ENCODE measurements at regions not wholly inside any gene's neighbourhood (a gene's known extent, or its start where the extent isn't known, plus 50 kb on each side); places are given as distances from the start of the nearest gene placed in this dataset.
"Not testable (repeated sequence)": the region's sequence is repeated elsewhere in the genome, so short reads cannot be mapped to it uniquely, and the experiment has no call there.

DNA sequence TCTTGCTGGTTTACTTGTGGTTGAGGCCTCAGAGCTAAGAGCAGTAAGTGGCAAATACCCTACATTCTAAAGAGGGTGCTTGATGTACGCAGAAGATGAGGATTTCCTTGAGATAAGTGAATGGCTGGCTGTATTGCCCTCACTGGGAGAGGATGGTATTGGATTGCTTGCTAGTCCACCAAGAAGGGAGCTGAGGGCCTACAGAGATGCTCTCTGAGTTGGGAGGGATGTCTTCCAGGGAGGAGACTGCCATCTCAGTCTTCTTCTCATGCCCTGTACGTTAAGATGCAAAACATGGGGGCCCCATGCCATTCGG, 669.1 kb downstream of the UTRN start:
- Histone ChIP-seq H3K4me1 (ENCODE audit: control insufficient read depth, insufficient read depth, low read length) (no peaks in the 10 kb centered on the region), H3K36me3 (ENCODE audit: control insufficient read depth, insufficient read depth, low read length) (no peaks in the 10 kb centered on the region), H3K9me3 (ENCODE audit: control insufficient read depth, insufficient read depth, low read length) (no peaks in the 10 kb centered on the region), H3K27me3 (ENCODE audit: control insufficient read depth, insufficient read depth, low read length) (no peaks in the 10 kb centered on the region), H3K4me3 (ENCODE audit: low read depth, low read length) (no peak overlapping the region), H3K27ac (ENCODE audit: low read depth, low read length) (no peak overlapping the region)
- DNase-seq (ENCODE audit: low read depth in 4 of 6, low spot score in 6 of 6): no peak
- WGBS (ENCODE audit: insufficient coverage): 97% methylated on average over 3 of the region's 3 CpGs

DNA sequence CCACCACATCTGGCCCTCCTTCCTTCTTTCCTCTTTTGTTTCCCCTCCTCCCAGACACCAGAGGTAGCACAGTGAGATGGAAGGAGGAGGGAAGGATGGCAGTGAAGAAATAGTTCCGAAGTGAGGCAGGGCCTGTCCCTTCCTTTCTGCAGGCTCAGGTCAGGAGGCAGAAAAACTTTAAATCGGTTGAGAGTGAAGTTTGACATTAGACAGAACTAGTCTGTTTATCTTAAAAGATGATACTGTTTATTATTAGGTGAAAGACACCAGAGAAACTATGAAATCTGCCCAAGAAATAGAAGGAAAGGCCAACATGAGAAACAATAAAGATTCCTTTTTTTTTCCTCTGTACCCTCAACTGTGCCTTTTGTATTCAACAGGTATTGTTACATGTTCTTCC, 670.3 kb downstream of the UTRN start:
- Histone ChIP-seq H3K27ac (ENCODE audit: low read depth, low read length) (no peak overlapping the region), H3K4me3 (ENCODE audit: low read depth, low read length) (no peak overlapping the region), H3K27me3 (ENCODE audit: control insufficient read depth, insufficient read depth, low read length) (no peaks in the 10 kb centered on the region), H3K9me3 (ENCODE audit: control insufficient read depth, insufficient read depth, low read length) (no peaks in the 10 kb centered on the region), H3K4me1 (ENCODE audit: control insufficient read depth, insufficient read depth, low read length) (no peaks in the 10 kb centered on the region), H3K36me3 (ENCODE audit: control insufficient read depth, insufficient read depth, low read length) (no peaks in the 10 kb centered on the region)
- DNase-seq (ENCODE audit: low read depth in 4 of 6, low spot score in 6 of 6): no peak
- 40% methylated on average over 1 of the region's 2 CpGs for WGBS (ENCODE audit: insufficient coverage)

DNA sequence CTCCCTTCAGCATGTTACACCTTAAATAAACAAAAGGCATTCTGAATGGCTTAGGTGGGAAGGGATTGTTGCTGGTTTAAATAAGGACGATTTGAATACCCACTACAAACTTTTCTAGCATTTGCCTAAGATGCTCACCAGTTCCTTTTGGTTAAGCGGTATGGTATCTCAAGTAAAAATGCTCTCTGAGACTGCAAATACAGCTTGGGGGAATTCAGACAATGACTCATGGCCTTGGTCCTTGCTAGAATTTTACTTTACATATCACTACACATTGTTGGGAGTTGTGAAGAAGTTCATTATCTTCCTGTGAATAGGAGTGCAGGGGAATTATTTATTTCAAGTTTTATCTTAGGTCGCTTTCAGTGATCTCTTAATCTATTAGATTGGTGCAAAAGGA, 670.7 kb downstream of the UTRN start:
- Histone ChIP-seq H3K4me1 (ENCODE audit: control insufficient read depth, insufficient read depth, low read length) (no peaks in the 10 kb centered on the region), H3K9me3 (ENCODE audit: control insufficient read depth, insufficient read depth, low read length) (no peaks in the 10 kb centered on the region), H3K36me3 (ENCODE audit: control insufficient read depth, insufficient read depth, low read length) (no peaks in the 10 kb centered on the region), H3K27ac (ENCODE audit: low read depth, low read length) (no peak overlapping the region), H3K27me3 (ENCODE audit: control insufficient read depth, insufficient read depth, low read length) (no peaks in the 10 kb centered on the region), H3K4me3 (ENCODE audit: low read depth, low read length) (no peak overlapping the region)
- no CpG with 5 or more reads among the region's 3 CpGs for WGBS (ENCODE audit: insufficient coverage)
- DNase-seq (ENCODE audit: low read depth in 4 of 6, low spot score in 6 of 6): no peak

DNA sequence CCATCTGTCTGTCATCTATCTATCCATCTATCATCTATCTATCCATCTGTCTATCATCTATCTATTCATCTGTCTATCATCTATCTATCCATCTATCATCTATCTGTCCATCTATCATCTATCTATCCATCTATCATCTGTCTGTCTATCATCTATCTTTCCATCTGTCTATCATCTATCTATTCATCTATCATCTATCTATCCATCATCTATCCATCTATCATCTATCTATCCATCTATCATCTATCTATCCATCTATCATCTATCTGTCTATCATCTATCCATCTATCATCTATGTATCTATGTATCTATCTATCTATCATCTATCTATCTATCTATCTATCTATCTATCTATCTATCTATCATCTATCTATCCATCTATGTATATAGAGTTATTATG, 671.6 kb downstream of the UTRN start:
- DNase-seq (ENCODE audit: low read depth in 4 of 6, low spot score in 6 of 6); H3K9me3 ChIP-seq (ENCODE audit: control insufficient read depth, insufficient read depth, low read length); H3K27me3 ChIP-seq (ENCODE audit: control insufficient read depth, insufficient read depth, low read length): not testable (repeated sequence)

DNA sequence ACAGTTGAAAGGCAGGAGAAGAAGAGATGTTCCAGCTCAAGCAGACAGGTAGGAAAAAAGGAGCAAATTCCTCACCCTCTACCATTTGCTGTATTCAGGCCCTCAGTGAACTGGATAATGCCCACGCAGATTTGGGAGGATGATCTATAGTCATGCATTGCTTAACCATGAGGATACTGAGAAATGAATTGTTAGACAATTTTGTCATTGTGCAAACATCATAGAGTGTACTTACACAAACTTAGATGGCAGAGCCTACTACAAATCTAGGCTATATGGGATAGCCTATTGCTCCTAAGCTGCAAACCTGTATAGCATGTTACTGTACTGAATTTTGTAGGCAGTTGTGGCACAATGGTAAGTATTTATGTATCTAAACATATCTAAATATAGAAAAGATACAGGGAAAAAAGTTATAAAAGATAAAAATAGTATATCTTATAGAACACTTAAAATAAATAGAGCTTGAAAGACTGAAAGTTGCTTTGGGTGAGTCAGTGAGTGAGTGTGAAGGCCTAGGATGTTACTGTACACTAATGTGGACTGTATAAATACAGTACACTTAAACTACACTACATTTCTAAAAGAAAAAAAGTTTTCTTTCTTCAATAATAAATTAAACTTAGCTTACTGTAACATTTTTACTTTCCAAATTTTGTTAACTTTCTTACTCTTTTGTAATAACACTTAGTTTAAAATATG, 672.3 kb downstream of the UTRN start:
- Histone ChIP-seq H3K27ac (ENCODE audit: low read depth, low read length) (no peak overlapping the region), H3K4me1 (ENCODE audit: control insufficient read depth, insufficient read depth, low read length) (no peaks in the 10 kb centered on the region), H3K27me3 (ENCODE audit: control insufficient read depth, insufficient read depth, low read length) (no peaks in the 10 kb centered on the region), H3K4me3 (ENCODE audit: low read depth, low read length) (no peak overlapping the region), H3K36me3 (ENCODE audit: control insufficient read depth, insufficient read depth, low read length) (no peaks in the 10 kb centered on the region), H3K9me3 (ENCODE audit: control insufficient read depth, insufficient read depth, low read length) (no peaks in the 10 kb centered on the region)
- WGBS (ENCODE audit: insufficient coverage): no CpG with 5 or more reads among the region's 1 CpG
- no peak for DNase-seq (ENCODE audit: low read depth in 4 of 6, low spot score in 6 of 6)

More for the DNA sequence above, 671.6 kb downstream of the UTRN start:
- not testable (repeated sequence) for H3K4me1 ChIP-seq (ENCODE audit: control insufficient read depth, insufficient read depth, low read length); H3K36me3 ChIP-seq (ENCODE audit: control insufficient read depth, insufficient read depth, low read length); H3K4me3 ChIP-seq (ENCODE audit: low read depth, low read length); H3K27ac ChIP-seq (ENCODE audit: low read depth, low read length)

DNA sequence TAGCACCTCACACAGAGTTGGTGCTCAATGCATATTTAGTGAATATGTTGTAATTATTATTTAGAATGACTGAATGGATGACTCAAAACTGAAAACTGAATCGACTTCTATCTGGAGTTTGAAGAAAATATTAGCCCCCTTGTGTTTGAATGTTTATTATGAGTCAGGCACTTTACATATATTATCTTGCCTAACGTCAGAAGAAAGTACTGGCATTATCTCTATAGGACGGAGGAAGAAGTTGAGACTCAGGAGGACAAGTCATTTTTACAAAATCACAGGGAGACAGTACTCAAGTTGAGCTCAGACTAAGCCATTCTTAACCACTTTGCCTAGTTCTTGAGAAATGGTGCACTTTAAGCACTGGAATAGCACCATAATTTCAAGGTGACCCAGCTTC, 684.0 kb downstream of the UTRN start:
- no peaks in the 10 kb centered on the region for H3K36me3 ChIP-seq (ENCODE audit: control insufficient read depth, insufficient read depth, low read length)
- no peaks in the 10 kb centered on the region for H3K27me3 ChIP-seq (ENCODE audit: control insufficient read depth, insufficient read depth, low read length)
- no peak overlapping the region for H3K27ac ChIP-seq (ENCODE audit: low read depth, low read length)
- no peak for DNase-seq (ENCODE audit: low read depth in 4 of 6, low spot score in 6 of 6)
- no CpG with 5 or more reads among the region's 3 CpGs for WGBS (ENCODE audit: insufficient coverage)
- no peaks in the 10 kb centered on the region for H3K9me3 ChIP-seq (ENCODE audit: control insufficient read depth, insufficient read depth, low read length)
- no peak overlapping the region for H3K4me3 ChIP-seq (ENCODE audit: low read depth, low read length)
- H3K4me1 ChIP-seq (ENCODE audit: control insufficient read depth, insufficient read depth, low read length): no peaks in the 10 kb centered on the region

GRCh38 chr6:144969602-144970272, 684.6 kb downstream of the UTRN start:
- Histone ChIP-seq H3K27ac (ENCODE audit: low read depth, low read length) (no peak overlapping the region), H3K27me3 (ENCODE audit: control insufficient read depth, insufficient read depth, low read length) (no peaks in the 10 kb centered on the region), H3K4me3 (ENCODE audit: low read depth, low read length) (no peak overlapping the region), H3K4me1 (ENCODE audit: control insufficient read depth, insufficient read depth, low read length) (no peaks in the 10 kb centered on the region), H3K9me3 (ENCODE audit: control insufficient read depth, insufficient read depth, low read length) (no peaks in the 10 kb centered on the region), H3K36me3 (ENCODE audit: control insufficient read depth, insufficient read depth, low read length) (no peaks in the 10 kb centered on the region)
- no peak for DNase-seq (ENCODE audit: low read depth in 4 of 6, low spot score in 6 of 6)
- WGBS (ENCODE audit: insufficient coverage): 25% methylated on average over 2 of the region's 6 CpGs

- H3K36me3 ChIP-seq (ENCODE audit: control insufficient read depth, insufficient read depth, low read length); H3K4me3 ChIP-seq (ENCODE audit: low read depth, low read length); H3K9me3 ChIP-seq (ENCODE audit: control insufficient read depth, insufficient read depth, low read length); H3K27ac ChIP-seq (ENCODE audit: low read depth, low read length); DNase-seq (ENCODE audit: low read depth in 4 of 6, low spot score in 6 of 6); H3K27me3 ChIP-seq (ENCODE audit: control insufficient read depth, insufficient read depth, low read length); H3K4me1 ChIP-seq (ENCODE audit: control insufficient read depth, insufficient read depth, low read length): not testable (repeated sequence)
- WGBS (ENCODE audit: insufficient coverage): 45% methylated on average over 7 of the region's 8 CpGs
Observed at GRCh38 chr6:144977250-144977864, 692.2 kb downstream of the UTRN start.

- H3K27ac ChIP-seq (ENCODE audit: low read depth, low read length): no peak overlapping the region
- H3K4me3 ChIP-seq (ENCODE audit: low read depth, low read length): no peak overlapping the region
Observed at GRCh38 chr6:144978208-144978607, 693.1 kb downstream of the UTRN start.

DNA sequence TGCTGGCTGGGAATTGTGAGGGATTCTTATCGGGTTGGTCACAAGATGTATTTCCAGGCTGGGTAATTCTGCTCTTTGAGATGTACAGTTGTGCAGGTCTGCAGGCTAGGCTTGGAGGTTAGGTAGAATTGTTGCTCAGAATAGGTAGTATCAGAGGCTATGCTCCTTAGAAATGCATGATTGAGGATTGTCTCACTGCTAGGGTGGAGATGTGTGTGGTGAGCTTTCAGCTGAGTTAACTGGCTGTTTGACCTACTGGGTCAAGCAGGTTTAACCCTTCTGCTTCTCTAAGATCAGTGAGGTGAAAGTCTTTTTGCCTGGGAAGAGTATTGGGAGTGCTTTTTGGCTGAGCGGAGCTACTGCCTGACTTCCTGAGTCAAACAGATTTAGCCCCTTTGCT, 701.1 kb downstream of the UTRN start:
- DNase-seq (ENCODE audit: low read depth in 4 of 6, low spot score in 6 of 6): no peak
- Histone ChIP-seq H3K9me3 (ENCODE audit: control insufficient read depth, insufficient read depth, low read length) (peaks cover 3% of the 10 kb centered on the region), H3K27ac (ENCODE audit: low read depth, low read length) (no peak overlapping the region), H3K36me3 (ENCODE audit: control insufficient read depth, insufficient read depth, low read length) (no peaks in the 10 kb centered on the region), H3K27me3 (ENCODE audit: control insufficient read depth, insufficient read depth, low read length) (no peaks in the 10 kb centered on the region), H3K4me1 (ENCODE audit: control insufficient read depth, insufficient read depth, low read length) (no peaks in the 10 kb centered on the region), H3K4me3 (ENCODE audit: low read depth, low read length) (no peak overlapping the region)
- WGBS (ENCODE audit: insufficient coverage): 96% methylated on average over 2 of the region's 2 CpGs

More at GRCh38 chr6:144978208-144978607, 693.1 kb downstream of the UTRN start:
- Histone ChIP-seq H3K36me3 (ENCODE audit: control insufficient read depth, insufficient read depth, low read length) (no peaks in the 10 kb centered on the region), H3K9me3 (ENCODE audit: control insufficient read depth, insufficient read depth, low read length) (no peaks in the 10 kb centered on the region), H3K27me3 (ENCODE audit: control insufficient read depth, insufficient read depth, low read length) (no peaks in the 10 kb centered on the region), H3K4me1 (ENCODE audit: control insufficient read depth, insufficient read depth, low read length) (no peaks in the 10 kb centered on the region)
- no peak for DNase-seq (ENCODE audit: low read depth in 4 of 6, low spot score in 6 of 6)
